GM10248 (cell line): ENCODE measurements at regions not wholly inside any gene's neighbourhood (a gene's known extent, or its start where the extent isn't known, plus 50 kb on each side); places are given as distances from the start of the nearest gene placed in this dataset.
A peak's percentile ranks its signal among the peaks of the same experiment; 100 is the strongest.

Source experiments
- CTCF ChIA-PET: fragments of 300-600 bp; sonication (Branson Sonifier 250); formaldehyde crosslinking; extraction: SDS; loops from one replicate; lab custom pipeline; 2021; ENCODE audit warnings: antibody characterized with exemption; lab: Yijun Ruan, JAX
- POLR2A ChIA-PET: fragments of 350-650 bp; sonication (Branson Sonifier 250); formaldehyde crosslinking; extraction: SDS; loops from one replicate; lab custom pipeline; 2020; ENCODE audit warnings: antibody characterized with exemption; lab: Yijun Ruan, JAX
- DNase-seq: peaks from one replicate; pipeline ENCODE4 v3.0.0; 2012; ENCODE audit errors: extremely low spot score
- CTCF ChIP-seq: IDR thresholded peaks from 2 replicates; pipeline ENCODE4 v1.5.1; 2012; ENCODE audit warnings: mild to moderate bottlenecking, low read depth; ENCODE audit errors: extremely low read depth, missing control alignments, control extremely low read depth

- ChIA-PET POLR2A (no interaction called here), CTCF (no interaction called here)
- no peak for DNase-seq
- no peak for TF ChIP-seq CTCF
These were observed 330.3 kb upstream of the CFAP20DC start for GRCh38 chr3:59380146-59380545.

DNA sequence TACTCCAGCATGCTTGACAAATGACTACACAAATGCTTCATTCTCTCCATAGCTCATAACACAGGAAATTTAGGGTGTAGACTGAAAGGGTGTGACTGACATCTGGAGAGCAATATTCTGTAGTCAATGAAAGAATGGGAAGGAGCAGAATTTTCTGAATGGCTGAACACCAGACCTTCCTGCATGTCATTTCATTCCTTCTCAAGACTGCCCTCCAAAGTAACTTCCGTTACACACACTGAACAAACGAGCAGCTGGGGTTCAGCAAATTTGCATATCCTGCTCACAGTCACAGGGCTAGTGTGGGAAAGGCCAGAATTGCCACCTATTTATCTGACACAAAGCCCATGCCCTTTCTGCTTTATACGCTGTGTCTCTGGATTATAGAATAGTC lies 325.0 kb upstream of the CFAP20DC start:
- peak; percentile 60 for DNase-seq
- CTCF ChIA-PET: interaction anchor here (1.1 to 1.7 kb wide), 5 partner anchors 11 to 212 kb away, joined by 3 to 4 read pairs (median 3); no protein-coding TSS in a partner anchor
- POLR2A ChIA-PET: no interaction called here
- no peak for TF ChIP-seq CTCF

DNA sequence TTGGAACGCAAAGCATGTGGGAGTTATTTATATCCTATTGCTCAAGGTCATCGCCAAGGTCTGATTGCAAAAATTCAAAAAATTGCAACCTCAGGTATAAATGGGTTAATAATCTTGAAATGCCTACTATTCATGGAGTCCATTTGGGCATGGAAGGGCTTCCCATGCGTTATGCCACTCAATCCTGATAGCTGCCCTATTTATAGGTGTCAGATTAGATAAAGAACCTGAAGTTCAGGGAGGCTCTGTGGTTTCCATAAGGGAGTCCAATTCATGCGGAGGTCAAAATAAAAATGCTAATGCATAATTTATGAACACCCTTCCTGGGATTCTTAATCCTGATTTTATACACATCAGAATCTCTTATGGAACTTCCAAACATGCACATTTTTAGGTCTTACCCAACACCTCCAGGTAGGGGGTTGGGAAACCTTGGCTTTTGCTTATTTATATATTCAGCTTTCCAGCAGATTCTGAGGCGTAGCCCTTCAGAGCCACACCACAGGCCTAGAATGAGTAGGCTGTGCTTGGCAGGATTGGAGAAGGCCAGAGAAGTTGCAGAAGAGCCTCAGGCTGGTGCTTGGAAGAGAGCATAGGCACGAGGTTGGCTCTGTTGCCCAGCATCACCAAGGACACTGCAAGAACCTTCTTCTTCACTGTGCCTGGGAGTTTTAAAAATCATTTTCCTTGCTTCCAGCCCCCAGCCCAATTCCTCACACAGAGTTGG lies 324.4 kb upstream of the CFAP20DC start:
- ChIA-PET POLR2A (no interaction called here), CTCF (interaction anchor here (1.1 to 1.7 kb wide), 5 partner anchors 12 to 212 kb away, joined by 3 to 4 read pairs (median 3); no protein-coding TSS in a partner anchor)
- TF ChIP-seq CTCF: no peak
- no peak for DNase-seq

DNA sequence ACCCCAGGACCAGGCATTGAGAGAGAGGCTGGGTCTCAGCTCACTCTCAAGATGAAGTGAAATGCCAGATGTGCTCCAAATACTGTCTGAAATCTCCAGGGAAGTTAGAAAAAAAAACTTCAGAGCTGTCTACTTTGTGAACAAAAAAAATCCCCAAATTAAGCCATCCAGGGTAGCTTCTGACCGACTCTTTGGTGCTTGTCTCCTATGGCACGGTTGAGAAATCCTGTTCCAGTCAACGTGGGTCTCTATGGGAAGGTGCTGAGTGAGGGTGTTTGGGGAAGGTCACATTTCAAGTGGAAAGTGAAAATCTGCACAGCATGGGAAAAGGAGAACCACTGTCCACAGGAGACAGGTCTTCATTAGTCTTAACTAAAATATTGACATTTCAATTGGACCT lies 322.5 kb upstream of the CFAP20DC start:
- POLR2A ChIA-PET: no interaction called here
- DNase-seq: no peak

GRCh38 chr3:59368900-59369675 lies 319.3 kb upstream of the CFAP20DC start:
- DNase-seq: no peak
- ChIA-PET CTCF (interaction anchor here (1.2 to 4.1 kb wide), 4 partner anchors 10 to 159 kb away, joined by 3 to 12 read pairs (median 3); no protein-coding TSS in a partner anchor), POLR2A (interaction anchor here (0.6 kb wide), 1 partner anchor 97 kb away, joined by 3 read pairs; no protein-coding TSS in a partner anchor)
- no peak for TF ChIP-seq CTCF

More for the DNA sequence above, 322.5 kb upstream of the CFAP20DC start:
- CTCF ChIA-PET: interaction anchor here (1.3 to 4.1 kb wide), 2 partner anchors 40 to 59 kb away, joined by 4 to 12 read pairs; no protein-coding TSS in a partner anchor
- TF ChIP-seq CTCF: no peak

DNA sequence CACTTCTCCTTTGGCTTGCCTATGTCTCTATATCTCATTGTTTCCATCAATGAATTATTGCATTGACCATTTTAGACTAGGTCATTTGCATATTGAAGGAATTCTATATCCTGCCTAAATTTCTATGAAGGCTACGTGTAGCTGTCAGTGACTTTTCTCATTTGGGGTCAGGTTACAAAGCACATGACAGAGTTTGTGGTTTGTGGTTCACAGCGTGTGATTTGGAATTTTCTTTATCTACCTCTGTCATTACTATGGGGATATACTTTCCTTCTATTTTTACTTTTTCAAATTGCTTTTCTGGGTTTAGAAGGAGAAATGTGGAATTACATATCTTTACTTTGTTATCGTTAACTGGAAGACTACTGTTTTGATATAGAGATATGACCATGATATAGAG lies 317.3 kb upstream of the CFAP20DC start:
- CTCF ChIA-PET: no interaction called here
- no peak for DNase-seq
- POLR2A ChIA-PET: no interaction called here
- TF ChIP-seq CTCF: no peak
